Cardiac fibroblast (primary cell): ENCODE measurements at regions not wholly inside any gene's neighbourhood (a gene's known extent, or its start where the extent isn't known, plus 50 kb on each side); places are given as distances from the start of the nearest gene placed in this dataset.

Experiments used
- DNase-seq, 2 donors: peaks; one replicate each; pipeline versions ENCODE4 v3.0.0 to v3.0.0-alpha.2; 2010; ENCODE audit warnings: low read depth in 2 of 2
- H3K4me3 ChIP-seq, 2 donors: replicated peaks in 1 of 2; 1 replicate in 1 of 2; 2 replicates in 1 of 2; pipeline ENCODE4 v1.5.1; 2011; ENCODE audit warnings: low read depth in 2 of 2, low read length in 2 of 2, mild to moderate bottlenecking in 2 of 2, moderate library complexity in 1 of 2
- CTCF ChIP-seq: IDR thresholded peaks from one replicate; pipeline ENCODE4 v1.5.1; 2011; ENCODE audit warnings: low read depth, mild to moderate bottlenecking, low read length, inconsistent platforms

GRCh38 chr12:17503742-17504141, 586.3 kb downstream of the RERGL start:
- no peak for TF ChIP-seq CTCF
- DNase-seq = no peak
- H3K4me3 ChIP-seq = no peak overlapping the region

- no peak overlapping the region for H3K4me3 ChIP-seq
These were observed 600.5 kb downstream of the RERGL start for GRCh38 chr12:17489452-17489851.

GRCh38 chr12:17478908-17479673, 610.9 kb downstream of the RERGL start:
- TF ChIP-seq CTCF = no peak
- no peak overlapping the region for H3K4me3 ChIP-seq
- no peak for DNase-seq

More at GRCh38 chr12:17489452-17489851, 600.5 kb downstream of the RERGL start:
- no peak for TF ChIP-seq CTCF
- no peak for DNase-seq

- no peak overlapping the region for H3K4me3 ChIP-seq
- TF ChIP-seq CTCF = no peak
These were observed 619.5 kb downstream of the RERGL start for GRCh38 chr12:17470460-17470859.

GRCh38 chr12:17459214-17459613, 630.8 kb downstream of the RERGL start:
- no peak overlapping the region for H3K4me3 ChIP-seq
- DNase-seq = no peak
- no peak for TF ChIP-seq CTCF

More at GRCh38 chr12:17470460-17470859, 619.5 kb downstream of the RERGL start:
- no peak for DNase-seq

GRCh38 chr12:17456486-17456885, 633.5 kb downstream of the RERGL start:
- DNase-seq = no peak
- TF ChIP-seq CTCF = no peak
- no peak overlapping the region for H3K4me3 ChIP-seq

GRCh38 chr12:17438141-17438540, 651.9 kb downstream of the RERGL start:
- no peak for TF ChIP-seq CTCF
- no peak overlapping the region for H3K4me3 ChIP-seq
- no peak for DNase-seq
